ENCODE measurements at regions not wholly inside any gene's neighbourhood (a gene's known extent, or its start where the extent isn't known, plus 50 kb on each side); places are given as distances from the start of the nearest gene placed in this dataset.

- TF ChIP-seq CTCF (IDR thresholded peaks at IDR 0.05 in 2 of 3, conservative IDR thresholded peaks at IDR 0.05 in 1 of 3; ENCODE audit: borderline replicate concordance in 1 of 3, insufficient read depth in 1 of 3, low read depth in 2 of 3, low read length in 2 of 3) (0 out of 6 replicates have a peak, but pooled peaks of 1 of the 3 experiments have one; percentile 6), TCF7L2 (IDR thresholded peaks at IDR 0.05; ENCODE audit: borderline replicate concordance, extremely low read depth, insufficient read depth, insufficient read length) (no peak), ZNF274 (IDR thresholded peaks at IDR 0.05; ENCODE audit: low read depth, low read length) (no peak), EGR1 (IDR thresholded peaks at IDR 0.05; ENCODE audit: low read depth) (no peak), SRF (IDR thresholded peaks at IDR 0.05; ENCODE audit: low read depth) (no peak)
Observed at GRCh38 chr9:107861075-107861474, 371.5 kb upstream of the KLF4 start.

All from HCT116 (cell line).